A549 (cell line): ENCODE measurements at regions not wholly inside any gene's neighbourhood (a gene's known extent, or its start where the extent isn't known, plus 50 kb on each side); places are given as distances from the start of the nearest gene placed in this dataset.
"Not testable (repeated sequence)": the region's sequence is repeated elsewhere in the genome, so short reads cannot be mapped to it uniquely, and the experiment has no call there.

Experiments
- CHD2 ChIP-seq: fragments of 150-350 bp; IDR thresholded peaks from 2 replicates; pipeline ENCODE4 v1.6.1; 2014; ENCODE audit warnings: low read length; ENCODE audit not compliant: partially characterized antibody
- GATA3 ChIP-seq: IDR thresholded peaks from 2 replicates; pipeline ENCODE4 v1.6.1; 2012; ENCODE audit warnings: borderline replicate concordance
- HOXA7 ChIP-seq: fragments of 250-450 bp; sonication (Bioruptor Pico); IDR thresholded peaks from 2 replicates; pipeline ENCODE4 v1.5.0; 2020; ENCODE audit warnings: mild to moderate bottlenecking, moderate library complexity
- HOXB5 ChIP-seq: fragments of 250-450 bp; sonication (Bioruptor Pico); IDR thresholded peaks from 2 replicates; pipeline ENCODE4 v1.5.0; 2020; ENCODE audit warnings: mild to moderate bottlenecking, moderate library complexity
- JUN ChIP-seq, 2 experiments: fragments of >200 bp; sonication (Bioruptor Twin); formaldehyde crosslinking; IDR thresholded peaks; 2 replicates in 1 of 2; 3 replicates in 1 of 2; pipeline ENCODE4 v1.6.1; 2016 to 2017
- KDM1A ChIP-seq: fragments of 200-600 bp; sonication (generic); IDR thresholded peaks from 2 replicates; pipeline ENCODE4 v1.6.1; 2016; ENCODE audit warnings: low read depth, mild to moderate bottlenecking
- KDM5A ChIP-seq: fragments of 200-600 bp; sonication (generic); IDR thresholded peaks from 2 replicates; pipeline ENCODE4 v1.6.1; 2016; ENCODE audit warnings: antibody characterized with exemption, mild to moderate bottlenecking
- MYC ChIP-seq: IDR thresholded peaks from 2 replicates; pipeline ENCODE4 v1.6.1; 2012; ENCODE audit warnings: mild to moderate bottlenecking, inconsistent platforms, low read length, improper control_type of control experiment, borderline replicate concordance
- POLR2A ChIP-seq: IDR thresholded peaks from 2 replicates; pipeline ENCODE4 v1.6.1; 2012; ENCODE audit warnings: mild to moderate bottlenecking, low read length
- POLR2AphosphoS2 ChIP-seq: conservative IDR thresholded peaks from 2 replicates; pipeline ENCODE4 v1.6.1; 2012; ENCODE audit warnings: low read length, improper control_type of control experiment, inconsistent platforms
- SREBF2 ChIP-seq: fragments of 450-650 bp; IDR thresholded peaks from 2 replicates; pipeline ENCODE4 v1.6.1; 2014; ENCODE audit warnings: mild to moderate bottlenecking, moderate library complexity
- TF ChIP-seq, protein P1 (sequence below): fragments of 200-600 bp; sonication (generic); IDR thresholded peaks from 2 replicates; pipeline ENCODE4 v1.6.1; 2016; ENCODE audit warnings: antibody characterized with exemption, mild to moderate bottlenecking, moderate library complexity
- TF ChIP-seq, protein P2 (sequence below): fragments of >200 bp; sonication (Bioruptor Twin); formaldehyde crosslinking; IDR thresholded peaks from 3 replicates; pipeline ENCODE4 v1.5.1; 2016

DNA sequence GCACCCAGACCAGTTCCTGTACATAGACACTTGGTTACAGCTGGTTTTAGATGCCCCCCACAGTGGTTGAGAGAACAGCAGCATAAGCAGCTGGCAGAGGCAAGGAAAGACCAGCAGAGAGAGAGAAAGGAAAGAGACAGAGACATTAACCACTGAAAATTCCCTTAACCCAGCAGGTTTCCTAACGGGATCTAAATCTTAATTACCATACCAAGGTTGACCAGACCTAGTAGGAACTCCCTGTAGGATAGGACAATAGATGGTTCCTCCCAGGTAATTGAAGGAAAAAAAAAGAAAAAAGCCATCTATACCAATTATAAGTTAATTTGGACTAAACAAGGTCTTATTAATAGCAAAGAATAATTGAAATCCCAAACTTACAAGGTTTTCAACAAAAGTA is 112.3 kb upstream of the PPM1J start:
- TF ChIP-seq, protein P1, sequence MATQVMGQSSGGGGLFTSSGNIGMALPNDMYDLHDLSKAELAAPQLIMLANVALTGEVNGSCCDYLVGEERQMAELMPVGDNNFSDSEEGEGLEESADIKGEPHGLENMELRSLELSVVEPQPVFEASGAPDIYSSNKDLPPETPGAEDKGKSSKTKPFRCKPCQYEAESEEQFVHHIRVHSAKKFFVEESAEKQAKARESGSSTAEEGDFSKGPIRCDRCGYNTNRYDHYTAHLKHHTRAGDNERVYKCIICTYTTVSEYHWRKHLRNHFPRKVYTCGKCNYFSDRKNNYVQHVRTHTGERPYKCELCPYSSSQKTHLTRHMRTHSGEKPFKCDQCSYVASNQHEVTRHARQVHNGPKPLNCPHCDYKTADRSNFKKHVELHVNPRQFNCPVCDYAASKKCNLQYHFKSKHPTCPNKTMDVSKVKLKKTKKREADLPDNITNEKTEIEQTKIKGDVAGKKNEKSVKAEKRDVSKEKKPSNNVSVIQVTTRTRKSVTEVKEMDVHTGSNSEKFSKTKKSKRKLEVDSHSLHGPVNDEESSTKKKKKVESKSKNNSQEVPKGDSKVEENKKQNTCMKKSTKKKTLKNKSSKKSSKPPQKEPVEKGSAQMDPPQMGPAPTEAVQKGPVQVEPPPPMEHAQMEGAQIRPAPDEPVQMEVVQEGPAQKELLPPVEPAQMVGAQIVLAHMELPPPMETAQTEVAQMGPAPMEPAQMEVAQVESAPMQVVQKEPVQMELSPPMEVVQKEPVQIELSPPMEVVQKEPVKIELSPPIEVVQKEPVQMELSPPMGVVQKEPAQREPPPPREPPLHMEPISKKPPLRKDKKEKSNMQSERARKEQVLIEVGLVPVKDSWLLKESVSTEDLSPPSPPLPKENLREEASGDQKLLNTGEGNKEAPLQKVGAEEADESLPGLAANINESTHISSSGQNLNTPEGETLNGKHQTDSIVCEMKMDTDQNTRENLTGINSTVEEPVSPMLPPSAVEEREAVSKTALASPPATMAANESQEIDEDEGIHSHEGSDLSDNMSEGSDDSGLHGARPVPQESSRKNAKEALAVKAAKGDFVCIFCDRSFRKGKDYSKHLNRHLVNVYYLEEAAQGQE = not testable (repeated sequence)
- not testable (repeated sequence) for TF ChIP-seq HOXB5 (CRISPR knock-in tag); HOXA7; POLR2AphosphoS2; KDM5A; POLR2A; CHD2; MYC; GATA3; KDM1A; SREBF2; JUN (IDR thresholded peaks at IDR 0.05)
- TF ChIP-seq, protein P2, sequence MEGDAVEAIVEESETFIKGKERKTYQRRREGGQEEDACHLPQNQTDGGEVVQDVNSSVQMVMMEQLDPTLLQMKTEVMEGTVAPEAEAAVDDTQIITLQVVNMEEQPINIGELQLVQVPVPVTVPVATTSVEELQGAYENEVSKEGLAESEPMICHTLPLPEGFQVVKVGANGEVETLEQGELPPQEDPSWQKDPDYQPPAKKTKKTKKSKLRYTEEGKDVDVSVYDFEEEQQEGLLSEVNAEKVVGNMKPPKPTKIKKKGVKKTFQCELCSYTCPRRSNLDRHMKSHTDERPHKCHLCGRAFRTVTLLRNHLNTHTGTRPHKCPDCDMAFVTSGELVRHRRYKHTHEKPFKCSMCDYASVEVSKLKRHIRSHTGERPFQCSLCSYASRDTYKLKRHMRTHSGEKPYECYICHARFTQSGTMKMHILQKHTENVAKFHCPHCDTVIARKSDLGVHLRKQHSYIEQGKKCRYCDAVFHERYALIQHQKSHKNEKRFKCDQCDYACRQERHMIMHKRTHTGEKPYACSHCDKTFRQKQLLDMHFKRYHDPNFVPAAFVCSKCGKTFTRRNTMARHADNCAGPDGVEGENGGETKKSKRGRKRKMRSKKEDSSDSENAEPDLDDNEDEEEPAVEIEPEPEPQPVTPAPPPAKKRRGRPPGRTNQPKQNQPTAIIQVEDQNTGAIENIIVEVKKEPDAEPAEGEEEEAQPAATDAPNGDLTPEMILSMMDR = not testable (repeated sequence)
